ENCODE measurements at regions not wholly inside any gene's neighbourhood (a gene's known extent, or its start where the extent isn't known, plus 50 kb on each side); places are given as distances from the start of the nearest gene placed in this dataset.
"Not testable (repeated sequence)": the region's sequence is repeated elsewhere in the genome, so short reads cannot be mapped to it uniquely, and the experiment has no call there.

GRCh38 chr14:83153081-83153480 is 1619.4 kb upstream of the SEL1L start:
- H3K4me1 ChIP-seq (ENCODE audit: control insufficient read depth in 1 of 2, insufficient read depth in 2 of 2, low read length in 2 of 2), result no peaks in the 10 kb centered on the region
- H3K27me3 ChIP-seq (ENCODE audit: control insufficient read depth in 1 of 2, insufficient read depth in 2 of 2, low read length in 2 of 2), result no peaks in the 10 kb centered on the region
- no peaks in the 10 kb centered on the region for H3K36me3 ChIP-seq (ENCODE audit: control insufficient read depth in 1 of 2, insufficient read depth in 2 of 2, low read length in 2 of 2)
- no peak overlapping the region for H3K9ac ChIP-seq (ENCODE audit: low read depth in 1 of 2, low read length in 2 of 2)
- H3K27ac ChIP-seq (ENCODE audit: low read depth, low read length), result no peak overlapping the region
- H3K9me3 ChIP-seq (ENCODE audit: control insufficient read depth in 1 of 2, low read length in 2 of 2), result peaks cover 0 to 4% of the 10 kb centered on the region in 2 donors
- no peak overlapping the region for H3K4me3 ChIP-seq (ENCODE audit: low read depth in 1 of 2, low read length in 2 of 2)

DNA sequence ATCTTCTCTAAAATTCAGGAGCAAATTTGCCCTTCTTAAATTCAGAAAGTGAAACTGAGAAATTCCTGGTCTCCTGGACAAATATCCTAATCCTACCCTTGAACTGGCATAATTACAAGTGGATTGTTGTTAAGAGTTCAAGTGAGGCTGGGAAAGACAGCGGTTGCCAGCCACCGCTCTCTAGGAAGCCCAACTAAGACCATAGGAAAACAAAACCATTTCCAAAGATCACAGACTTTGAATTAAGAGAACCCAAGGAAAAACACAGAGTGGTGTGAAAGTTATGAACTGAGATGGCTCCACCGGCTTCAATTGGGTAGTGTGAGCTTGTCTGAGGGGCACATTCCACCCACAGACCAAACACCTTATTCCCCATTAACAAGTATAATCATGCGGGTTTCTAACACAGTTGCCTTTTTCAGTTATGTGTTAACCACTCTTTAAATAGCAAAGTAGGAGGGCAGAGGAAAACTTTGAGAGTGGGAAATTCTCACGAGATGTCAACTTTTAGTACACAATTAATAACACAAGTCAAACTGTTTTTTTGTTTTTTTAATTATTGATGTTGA is 1628.8 kb upstream of the SEL1L start:
- H3K4me1 ChIP-seq (ENCODE audit: control insufficient read depth in 1 of 2, insufficient read depth in 2 of 2, low read length in 2 of 2), result no peaks in the 10 kb centered on the region
- no peaks in the 10 kb centered on the region for H3K27me3 ChIP-seq (ENCODE audit: control insufficient read depth in 1 of 2, insufficient read depth in 2 of 2, low read length in 2 of 2)
- no peak overlapping the region for H3K4me3 ChIP-seq (ENCODE audit: low read depth in 1 of 2, low read length in 2 of 2)
- H3K36me3 ChIP-seq (ENCODE audit: control insufficient read depth in 1 of 2, insufficient read depth in 2 of 2, low read length in 2 of 2), result no peaks in the 10 kb centered on the region
- no peak overlapping the region for H3K27ac ChIP-seq (ENCODE audit: low read depth, low read length)
- no peak overlapping the region for H3K9ac ChIP-seq (ENCODE audit: low read depth in 1 of 2, low read length in 2 of 2)
- no peaks in the 10 kb centered on the region for H3K9me3 ChIP-seq (ENCODE audit: control insufficient read depth in 1 of 2, low read length in 2 of 2)

- no peak overlapping the region for H3K9ac ChIP-seq (ENCODE audit: low read depth in 1 of 2, low read length in 2 of 2)
- no peaks in the 10 kb centered on the region for H3K4me1 ChIP-seq (ENCODE audit: control insufficient read depth in 1 of 2, insufficient read depth in 2 of 2, low read length in 2 of 2)
- no peak overlapping the region for H3K27ac ChIP-seq (ENCODE audit: low read depth, low read length)
- no peak overlapping the region for H3K4me3 ChIP-seq (ENCODE audit: low read depth in 1 of 2, low read length in 2 of 2)
- no peaks in the 10 kb centered on the region for H3K9me3 ChIP-seq (ENCODE audit: control insufficient read depth in 1 of 2, low read length in 2 of 2)
- H3K36me3 ChIP-seq (ENCODE audit: control insufficient read depth in 1 of 2, insufficient read depth in 2 of 2, low read length in 2 of 2), result no peaks in the 10 kb centered on the region
- no peaks in the 10 kb centered on the region for H3K27me3 ChIP-seq (ENCODE audit: control insufficient read depth in 1 of 2, insufficient read depth in 2 of 2, low read length in 2 of 2)
Observed at GRCh38 chr14:83163016-83163415, 1629.4 kb upstream of the SEL1L start.

DNA sequence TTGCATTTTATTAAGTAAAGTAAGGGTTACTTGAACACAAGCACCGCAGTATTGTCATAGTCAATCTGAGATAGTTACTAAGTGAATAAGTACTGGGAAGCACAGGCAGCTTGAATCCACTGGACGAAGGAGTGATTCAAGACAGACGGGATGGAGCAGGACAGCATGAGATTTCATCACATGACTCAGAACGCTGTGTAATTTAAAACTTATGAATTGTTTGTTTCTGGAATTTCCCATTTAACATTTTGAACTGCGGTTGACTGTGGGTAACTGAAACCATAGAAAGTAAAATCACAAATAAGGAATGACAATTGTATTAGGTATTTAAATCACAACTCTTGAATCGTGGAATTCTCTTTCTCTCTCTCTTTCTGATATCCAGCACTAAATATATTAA is 1630.4 kb upstream of the SEL1L start:
- Histone ChIP-seq H3K4me1 (ENCODE audit: control insufficient read depth in 1 of 2, insufficient read depth in 2 of 2, low read length in 2 of 2) (no peaks in the 10 kb centered on the region), H3K27ac (ENCODE audit: low read depth, low read length) (no peak overlapping the region), H3K9ac (ENCODE audit: low read depth in 1 of 2, low read length in 2 of 2) (no peak overlapping the region), H3K4me3 (ENCODE audit: low read depth in 1 of 2, low read length in 2 of 2) (no peak overlapping the region), H3K36me3 (ENCODE audit: control insufficient read depth in 1 of 2, insufficient read depth in 2 of 2, low read length in 2 of 2) (no peaks in the 10 kb centered on the region), H3K9me3 (ENCODE audit: control insufficient read depth in 1 of 2, low read length in 2 of 2) (no peaks in the 10 kb centered on the region), H3K27me3 (ENCODE audit: control insufficient read depth in 1 of 2, insufficient read depth in 2 of 2, low read length in 2 of 2) (no peaks in the 10 kb centered on the region)

DNA sequence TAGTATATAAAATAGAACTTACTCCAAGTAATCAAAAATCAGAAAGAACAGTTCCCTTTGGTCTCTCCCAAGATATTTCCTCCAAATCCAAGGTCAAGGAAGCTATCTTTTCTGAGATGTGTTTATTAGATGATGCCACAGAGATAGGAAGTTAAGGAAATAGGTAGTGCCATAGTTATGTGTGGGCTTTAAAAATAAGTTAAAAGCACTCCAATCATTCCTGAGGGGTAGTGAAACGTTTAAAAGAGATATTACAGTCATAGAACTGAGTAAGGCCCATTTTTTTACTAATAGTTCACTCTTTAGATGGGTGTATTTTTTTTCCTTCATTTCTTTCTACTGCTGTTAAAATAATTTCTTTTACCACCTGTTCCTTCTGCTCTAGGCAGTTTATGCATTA is 1630.9 kb upstream of the SEL1L start:
- Histone ChIP-seq H3K9me3 (ENCODE audit: control insufficient read depth in 1 of 2, low read length in 2 of 2) (no peaks in the 10 kb centered on the region), H3K4me3 (ENCODE audit: low read depth in 1 of 2, low read length in 2 of 2) (no peak overlapping the region), H3K9ac (ENCODE audit: low read depth in 1 of 2, low read length in 2 of 2) (no peak overlapping the region), H3K36me3 (ENCODE audit: control insufficient read depth in 1 of 2, insufficient read depth in 2 of 2, low read length in 2 of 2) (no peaks in the 10 kb centered on the region), H3K27me3 (ENCODE audit: control insufficient read depth in 1 of 2, insufficient read depth in 2 of 2, low read length in 2 of 2) (no peaks in the 10 kb centered on the region), H3K4me1 (ENCODE audit: control insufficient read depth in 1 of 2, insufficient read depth in 2 of 2, low read length in 2 of 2) (no peaks in the 10 kb centered on the region), H3K27ac (ENCODE audit: low read depth, low read length) (no peak overlapping the region)

DNA sequence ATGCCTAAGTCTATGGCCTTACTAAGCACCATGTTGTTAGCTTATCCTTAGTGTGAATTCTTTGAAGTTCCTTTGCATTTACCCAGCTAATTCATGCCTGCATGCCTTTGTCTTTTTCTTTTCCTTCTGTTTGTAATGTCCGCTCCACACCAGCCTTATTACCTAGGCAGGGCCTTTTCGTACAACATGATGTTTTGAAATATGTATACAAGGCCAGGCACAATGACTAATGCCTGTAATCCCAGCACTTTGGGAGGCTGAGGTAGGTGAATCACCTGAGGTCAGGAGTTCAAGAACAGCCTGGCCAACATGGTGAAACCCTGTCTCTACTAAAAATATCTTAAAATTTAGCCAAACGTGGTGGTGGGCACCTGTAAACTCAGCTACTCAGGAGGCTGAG is 1636.5 kb upstream of the SEL1L start:
- Histone ChIP-seq H3K9me3 (ENCODE audit: control insufficient read depth in 1 of 2, low read length in 2 of 2) (peaks cover 0 to 4% of the 10 kb centered on the region in 2 donors), H3K36me3 (ENCODE audit: control insufficient read depth in 1 of 2, insufficient read depth in 2 of 2, low read length in 2 of 2) (no peaks in the 10 kb centered on the region), H3K4me3 (ENCODE audit: low read depth in 1 of 2, low read length in 2 of 2) (no peak overlapping the region), H3K27me3 (ENCODE audit: control insufficient read depth in 1 of 2, insufficient read depth in 2 of 2, low read length in 2 of 2) (no peaks in the 10 kb centered on the region), H3K4me1 (ENCODE audit: control insufficient read depth in 1 of 2, insufficient read depth in 2 of 2, low read length in 2 of 2) (no peaks in the 10 kb centered on the region), H3K27ac (ENCODE audit: low read depth, low read length) (no peak overlapping the region), H3K9ac (ENCODE audit: low read depth in 1 of 2, low read length in 2 of 2) (no peak overlapping the region)

DNA sequence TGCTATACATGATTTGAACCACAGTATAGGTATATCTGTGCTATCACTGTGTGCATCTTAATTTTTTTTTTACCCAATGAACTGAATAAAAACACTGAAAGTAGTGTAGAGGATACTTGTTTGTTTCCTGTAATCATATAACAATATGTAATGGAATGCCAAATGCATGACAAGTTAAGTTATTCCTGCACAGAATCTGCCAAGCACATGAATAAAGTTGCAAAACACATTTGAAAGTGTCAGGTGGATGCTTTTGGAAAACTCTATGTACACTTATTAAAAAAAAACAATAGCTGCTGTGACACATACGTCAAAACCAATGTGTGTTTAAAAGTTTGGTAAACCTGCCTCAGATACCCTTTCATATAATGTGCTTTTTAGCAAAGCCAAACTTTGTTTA is 1638.1 kb upstream of the SEL1L start:
- no peaks in the 10 kb centered on the region for H3K27me3 ChIP-seq (ENCODE audit: control insufficient read depth in 1 of 2, insufficient read depth in 2 of 2, low read length in 2 of 2)
- H3K27ac ChIP-seq (ENCODE audit: low read depth, low read length), result no peak overlapping the region
- no peak overlapping the region for H3K4me3 ChIP-seq (ENCODE audit: low read depth in 1 of 2, low read length in 2 of 2)
- no peaks in the 10 kb centered on the region for H3K4me1 ChIP-seq (ENCODE audit: control insufficient read depth in 1 of 2, insufficient read depth in 2 of 2, low read length in 2 of 2)
- H3K9me3 ChIP-seq (ENCODE audit: control insufficient read depth in 1 of 2, low read length in 2 of 2), result peaks cover 0 to 4% of the 10 kb centered on the region in 2 donors
- H3K36me3 ChIP-seq (ENCODE audit: control insufficient read depth in 1 of 2, insufficient read depth in 2 of 2, low read length in 2 of 2), result no peaks in the 10 kb centered on the region
- no peak overlapping the region for H3K9ac ChIP-seq (ENCODE audit: low read depth in 1 of 2, low read length in 2 of 2)

- peaks cover 0 to 4% of the 10 kb centered on the region in 2 donors for H3K9me3 ChIP-seq (ENCODE audit: control insufficient read depth in 1 of 2, low read length in 2 of 2)
- H3K9ac ChIP-seq (ENCODE audit: low read depth in 1 of 2, low read length in 2 of 2), result no peak overlapping the region
- H3K4me3 ChIP-seq (ENCODE audit: low read depth in 1 of 2, low read length in 2 of 2), result no peak overlapping the region
- H3K27me3 ChIP-seq (ENCODE audit: control insufficient read depth in 1 of 2, insufficient read depth in 2 of 2, low read length in 2 of 2), result no peaks in the 10 kb centered on the region
- H3K36me3 ChIP-seq (ENCODE audit: control insufficient read depth in 1 of 2, insufficient read depth in 2 of 2, low read length in 2 of 2), result no peaks in the 10 kb centered on the region
- H3K27ac ChIP-seq (ENCODE audit: low read depth, low read length), result no peak overlapping the region
- H3K4me1 ChIP-seq (ENCODE audit: control insufficient read depth in 1 of 2, insufficient read depth in 2 of 2, low read length in 2 of 2), result no peaks in the 10 kb centered on the region
Observed at GRCh38 chr14:83172363-83172762, 1638.7 kb upstream of the SEL1L start.

DNA sequence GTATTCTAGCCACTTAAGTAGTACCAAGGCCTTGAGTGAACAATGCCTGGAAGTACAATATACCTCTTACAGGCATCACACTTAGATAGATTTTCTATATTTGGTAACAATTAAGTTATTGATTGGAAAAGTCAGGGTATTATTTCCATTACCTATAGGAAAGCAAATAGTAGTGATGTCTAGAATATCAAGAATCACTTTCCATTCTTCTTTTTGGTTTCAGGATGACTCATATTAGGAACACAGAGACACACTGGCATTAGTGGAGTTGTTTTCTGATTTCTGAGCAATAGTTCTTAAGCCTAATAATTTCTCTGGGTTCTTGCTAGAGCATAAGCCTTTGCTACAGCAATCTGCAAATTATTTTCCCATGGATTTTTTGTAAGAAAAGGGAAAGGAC is 1640.0 kb upstream of the SEL1L start:
- Histone ChIP-seq H3K9ac (ENCODE audit: low read depth in 1 of 2, low read length in 2 of 2) (no peak overlapping the region), H3K36me3 (ENCODE audit: control insufficient read depth in 1 of 2, insufficient read depth in 2 of 2, low read length in 2 of 2) (no peaks in the 10 kb centered on the region), H3K27ac (ENCODE audit: low read depth, low read length) (no peak overlapping the region)

GRCh38 chr14:83184531-83184930 is 1650.9 kb upstream of the SEL1L start:
- Histone ChIP-seq H3K27ac (ENCODE audit: low read depth, low read length) (no peak overlapping the region), H3K9me3 (ENCODE audit: control insufficient read depth in 1 of 2, low read length in 2 of 2) (no peaks in the 10 kb centered on the region), H3K9ac (ENCODE audit: low read depth in 1 of 2, low read length in 2 of 2) (no peak overlapping the region), H3K36me3 (ENCODE audit: control insufficient read depth in 1 of 2, insufficient read depth in 2 of 2, low read length in 2 of 2) (no peaks in the 10 kb centered on the region), H3K4me1 (ENCODE audit: control insufficient read depth in 1 of 2, insufficient read depth in 2 of 2, low read length in 2 of 2) (no peaks in the 10 kb centered on the region), H3K27me3 (ENCODE audit: control insufficient read depth in 1 of 2, insufficient read depth in 2 of 2, low read length in 2 of 2) (no peaks in the 10 kb centered on the region), H3K4me3 (ENCODE audit: low read depth in 1 of 2, low read length in 2 of 2) (no peak overlapping the region)

More for the DNA sequence above, 1640.0 kb upstream of the SEL1L start:
- peaks cover 0 to 4% of the 10 kb centered on the region in 2 donors for H3K9me3 ChIP-seq (ENCODE audit: control insufficient read depth in 1 of 2, low read length in 2 of 2)
- H3K4me3 ChIP-seq (ENCODE audit: low read depth in 1 of 2, low read length in 2 of 2), result no peak overlapping the region
- H3K4me1 ChIP-seq (ENCODE audit: control insufficient read depth in 1 of 2, insufficient read depth in 2 of 2, low read length in 2 of 2), result no peaks in the 10 kb centered on the region
- H3K27me3 ChIP-seq (ENCODE audit: control insufficient read depth in 1 of 2, insufficient read depth in 2 of 2, low read length in 2 of 2), result no peaks in the 10 kb centered on the region

GRCh38 chr14:83188311-83188710 is 1654.7 kb upstream of the SEL1L start:
- H3K9me3 ChIP-seq (ENCODE audit: control insufficient read depth in 1 of 2, low read length in 2 of 2); H3K4me1 ChIP-seq (ENCODE audit: control insufficient read depth in 1 of 2, insufficient read depth in 2 of 2, low read length in 2 of 2); H3K27me3 ChIP-seq (ENCODE audit: control insufficient read depth in 1 of 2, insufficient read depth in 2 of 2, low read length in 2 of 2); H3K36me3 ChIP-seq (ENCODE audit: control insufficient read depth in 1 of 2, insufficient read depth in 2 of 2, low read length in 2 of 2); H3K4me3 ChIP-seq (ENCODE audit: low read depth in 1 of 2, low read length in 2 of 2); H3K27ac ChIP-seq (ENCODE audit: low read depth, low read length); H3K9ac ChIP-seq (ENCODE audit: low read depth in 1 of 2, low read length in 2 of 2): not testable (repeated sequence)
